22Rv1 (cell line): ENCODE measurements at regions not wholly inside any gene's neighbourhood (a gene's known extent, or its start where the extent isn't known, plus 50 kb on each side); places are given as distances from the start of the nearest gene placed in this dataset.

ENCODE experiments used
- ZFX ChIP-seq: fragments of 450-650 bp; IDR thresholded peaks from 2 replicates; pipeline ENCODE4 v1.6.1; 2017; ENCODE audit warnings: antibody characterized with exemption, borderline replicate concordance
- TF ChIP-seq, protein P1 (sequence below): fragments of 450-650 bp; IDR thresholded peaks from 2 replicates; pipeline ENCODE4 v1.5.1; 2017; ENCODE audit warnings: mild to moderate bottlenecking

DNA sequence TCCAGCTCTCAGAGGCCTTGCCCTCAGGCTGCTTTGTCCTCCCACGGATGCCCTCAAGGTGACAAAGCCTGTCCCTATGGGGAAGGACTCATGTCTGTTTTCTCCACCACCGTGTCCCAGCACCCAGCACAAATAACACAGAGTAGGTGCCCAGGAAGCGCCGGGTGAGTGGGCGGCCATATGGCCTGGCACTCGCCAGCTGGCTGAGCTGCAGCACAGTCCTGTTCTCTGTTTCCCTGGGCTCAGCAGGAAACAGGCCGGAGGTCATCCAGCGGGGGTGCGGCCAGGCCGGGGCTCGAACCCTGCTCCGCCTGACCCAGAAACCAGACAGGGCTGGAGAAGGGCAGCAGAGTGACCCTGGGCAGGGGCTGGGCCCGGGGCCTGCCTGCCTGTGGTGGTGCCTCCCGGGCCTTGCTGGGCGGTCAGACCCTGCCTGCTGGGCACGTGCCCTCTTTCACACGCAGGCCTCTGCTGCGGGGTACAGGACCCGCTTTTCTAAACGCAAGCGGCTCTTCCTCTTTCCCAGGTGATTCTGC is 139.0 kb upstream of the CIBAR2 start:
- TF ChIP-seq, protein P1, sequence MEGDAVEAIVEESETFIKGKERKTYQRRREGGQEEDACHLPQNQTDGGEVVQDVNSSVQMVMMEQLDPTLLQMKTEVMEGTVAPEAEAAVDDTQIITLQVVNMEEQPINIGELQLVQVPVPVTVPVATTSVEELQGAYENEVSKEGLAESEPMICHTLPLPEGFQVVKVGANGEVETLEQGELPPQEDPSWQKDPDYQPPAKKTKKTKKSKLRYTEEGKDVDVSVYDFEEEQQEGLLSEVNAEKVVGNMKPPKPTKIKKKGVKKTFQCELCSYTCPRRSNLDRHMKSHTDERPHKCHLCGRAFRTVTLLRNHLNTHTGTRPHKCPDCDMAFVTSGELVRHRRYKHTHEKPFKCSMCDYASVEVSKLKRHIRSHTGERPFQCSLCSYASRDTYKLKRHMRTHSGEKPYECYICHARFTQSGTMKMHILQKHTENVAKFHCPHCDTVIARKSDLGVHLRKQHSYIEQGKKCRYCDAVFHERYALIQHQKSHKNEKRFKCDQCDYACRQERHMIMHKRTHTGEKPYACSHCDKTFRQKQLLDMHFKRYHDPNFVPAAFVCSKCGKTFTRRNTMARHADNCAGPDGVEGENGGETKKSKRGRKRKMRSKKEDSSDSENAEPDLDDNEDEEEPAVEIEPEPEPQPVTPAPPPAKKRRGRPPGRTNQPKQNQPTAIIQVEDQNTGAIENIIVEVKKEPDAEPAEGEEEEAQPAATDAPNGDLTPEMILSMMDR = no peak
- no peak for TF ChIP-seq ZFX
